Smooth muscle cell (in vitro differentiated cells): ENCODE measurements at regions not wholly inside any gene's neighbourhood (a gene's known extent, or its start where the extent isn't known, plus 50 kb on each side); places are given as distances from the start of the nearest gene placed in this dataset.

Source experiments
- DNase-seq: peaks from one replicate; lab custom pipeline; 2025; ENCODE audit not compliant: unreplicated experiment; lab: John Stamatoyannopoulos, UW
- H2AFZ ChIP-seq: fragments of 200-600 bp; sonication (generic); 2 replicates; pipeline ENCODE4 v1.6.0; 2016; ENCODE audit warnings: antibody characterized with exemption, low read depth, mild to moderate bottlenecking
- H3F3A ChIP-seq: fragments of 200-600 bp; sonication (generic); 2 replicates; pipeline ENCODE4 v1.6.0; 2017; ENCODE audit warnings: antibody characterized with exemption, low read depth
- H3K27ac ChIP-seq: fragments of 200-600 bp; sonication (generic); 2 replicates; pipeline ENCODE4 v1.5.1; 2016; ENCODE audit warnings: low read depth, mild to moderate bottlenecking
- H3K27me3 ChIP-seq: fragments of 200-600 bp; sonication (generic); 2 replicates; pipeline ENCODE4 v1.6.1; 2016; ENCODE audit warnings: low read depth, mild to moderate bottlenecking
- H3K36me3 ChIP-seq: fragments of 200-600 bp; sonication (generic); 2 replicates; pipeline ENCODE4 v1.5.1; 2016; ENCODE audit warnings: low read depth
- H3K4me1 ChIP-seq: fragments of 200-600 bp; sonication (generic); 2 replicates; pipeline ENCODE4 v1.5.1; 2016; ENCODE audit warnings: low read depth
- H3K4me2 ChIP-seq: fragments of 200-600 bp; sonication (generic); 2 replicates; pipeline ENCODE4 v1.6.0; 2016; ENCODE audit warnings: mild to moderate bottlenecking
- H3K4me3 ChIP-seq: fragments of 200-600 bp; sonication (generic); 2 replicates; pipeline ENCODE4 v1.5.1; 2016; ENCODE audit warnings: mild to moderate bottlenecking
- H3K79me2 ChIP-seq: fragments of 200-600 bp; sonication (generic); 2 replicates; pipeline ENCODE4 v1.6.0; 2016; ENCODE audit warnings: low read depth, mild to moderate bottlenecking
- H3K9ac ChIP-seq: fragments of 200-600 bp; sonication (generic); 2 replicates; pipeline ENCODE4 v1.6.0; 2016; ENCODE audit warnings: low read depth
- H3K9me3 ChIP-seq: fragments of 200-600 bp; sonication (generic); replicated peaks from 2 replicates; pipeline ENCODE4 v1.5.1; 2016; ENCODE audit warnings: low read depth
- H4K20me1 ChIP-seq: fragments of 200-600 bp; sonication (generic); 2 replicates; pipeline ENCODE4 v1.6.0; 2016; ENCODE audit warnings: low read depth
- WGBS: methylation state at CpG from one replicate; pipeline ENCODE4 v1.1.7; 2016; ENCODE audit warnings: low lambda C conversion rate; 5-methylcytosine and 5-hydroxymethylcytosine counted together
- TF ChIP-seq, protein P1 (sequence below): fragments of 200-600 bp; sonication (generic); IDR thresholded peaks from 2 replicates; pipeline ENCODE4 v1.5.1; 2017; ENCODE audit warnings: borderline replicate concordance, mild to moderate bottlenecking, antibody characterized with exemption; ENCODE audit not compliant: insufficient read depth, poor library complexity, severe bottlenecking

DNA sequence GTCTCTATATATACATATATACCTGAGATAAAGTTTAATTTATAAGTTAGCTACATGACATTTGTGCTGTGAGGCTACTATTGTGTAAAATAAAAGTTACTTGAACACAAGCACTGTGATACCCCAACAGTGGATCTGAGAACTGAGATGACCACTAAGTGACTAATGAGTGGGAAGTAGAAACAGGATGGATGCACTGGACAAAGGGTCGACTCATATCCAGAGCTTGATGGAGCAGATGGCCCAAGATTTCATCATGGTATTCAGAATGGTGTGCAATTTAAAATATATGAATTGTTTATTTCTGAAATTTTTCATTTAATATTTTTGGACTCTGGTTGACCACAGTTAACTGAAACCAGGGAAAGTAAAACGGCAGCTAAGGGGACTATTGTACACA, 908.6 kb upstream of the MDGA2 start:
- Histone ChIP-seq H4K20me1 (no peaks in the 10 kb centered on the region), H3K4me3 (no peak overlapping the region), H3K36me3 (no peaks in the 10 kb centered on the region), H2AFZ (no peak overlapping the region), H3K9ac (no peak overlapping the region), H3K4me1 (peaks cover 6% of the 10 kb centered on the region), H3K27ac (no peak overlapping the region), H3K9me3 (no peaks in the 10 kb centered on the region), H3K79me2 (no peaks in the 10 kb centered on the region), H3F3A (no peaks in the 10 kb centered on the region), H3K27me3 (no peaks in the 10 kb centered on the region), H3K4me2 (no peak overlapping the region)
- DNase-seq: no peak
- 61% methylated on average over 2 of the region's 2 CpGs for WGBS
- TF ChIP-seq, protein P1, sequence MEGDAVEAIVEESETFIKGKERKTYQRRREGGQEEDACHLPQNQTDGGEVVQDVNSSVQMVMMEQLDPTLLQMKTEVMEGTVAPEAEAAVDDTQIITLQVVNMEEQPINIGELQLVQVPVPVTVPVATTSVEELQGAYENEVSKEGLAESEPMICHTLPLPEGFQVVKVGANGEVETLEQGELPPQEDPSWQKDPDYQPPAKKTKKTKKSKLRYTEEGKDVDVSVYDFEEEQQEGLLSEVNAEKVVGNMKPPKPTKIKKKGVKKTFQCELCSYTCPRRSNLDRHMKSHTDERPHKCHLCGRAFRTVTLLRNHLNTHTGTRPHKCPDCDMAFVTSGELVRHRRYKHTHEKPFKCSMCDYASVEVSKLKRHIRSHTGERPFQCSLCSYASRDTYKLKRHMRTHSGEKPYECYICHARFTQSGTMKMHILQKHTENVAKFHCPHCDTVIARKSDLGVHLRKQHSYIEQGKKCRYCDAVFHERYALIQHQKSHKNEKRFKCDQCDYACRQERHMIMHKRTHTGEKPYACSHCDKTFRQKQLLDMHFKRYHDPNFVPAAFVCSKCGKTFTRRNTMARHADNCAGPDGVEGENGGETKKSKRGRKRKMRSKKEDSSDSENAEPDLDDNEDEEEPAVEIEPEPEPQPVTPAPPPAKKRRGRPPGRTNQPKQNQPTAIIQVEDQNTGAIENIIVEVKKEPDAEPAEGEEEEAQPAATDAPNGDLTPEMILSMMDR: no peak

DNA sequence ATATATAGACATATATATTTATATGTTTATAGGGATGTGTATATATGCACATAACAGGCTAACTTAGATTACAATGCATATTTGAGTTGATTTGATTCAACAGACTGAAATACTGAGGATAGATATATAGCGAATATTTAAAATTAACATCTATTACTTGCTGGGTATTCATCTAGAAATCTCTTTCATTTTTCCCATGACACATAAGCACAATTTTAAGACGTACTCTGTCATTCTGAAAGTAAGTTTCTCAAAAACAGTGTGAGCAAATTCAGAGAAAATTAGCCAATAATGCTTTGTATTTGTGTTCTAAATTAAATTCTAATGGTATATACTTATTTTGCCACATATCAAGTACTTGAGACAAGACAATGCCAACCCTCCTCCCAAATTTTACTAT, 907.5 kb upstream of the MDGA2 start:
- Histone ChIP-seq H3F3A (no peaks in the 10 kb centered on the region), H3K27ac (no peak overlapping the region), H3K27me3 (no peaks in the 10 kb centered on the region), H3K9ac (no peak overlapping the region), H2AFZ (no peak overlapping the region), H3K36me3 (no peaks in the 10 kb centered on the region), H3K4me2 (no peak overlapping the region), H3K9me3 (no peaks in the 10 kb centered on the region), H4K20me1 (no peaks in the 10 kb centered on the region), H3K4me3 (no peak overlapping the region), H3K4me1 (peaks cover 6% of the 10 kb centered on the region), H3K79me2 (no peaks in the 10 kb centered on the region)
- WGBS: 94% methylated on average over 2 of the region's 2 CpGs
- TF ChIP-seq, protein P1: no peak
- no peak for DNase-seq

DNA sequence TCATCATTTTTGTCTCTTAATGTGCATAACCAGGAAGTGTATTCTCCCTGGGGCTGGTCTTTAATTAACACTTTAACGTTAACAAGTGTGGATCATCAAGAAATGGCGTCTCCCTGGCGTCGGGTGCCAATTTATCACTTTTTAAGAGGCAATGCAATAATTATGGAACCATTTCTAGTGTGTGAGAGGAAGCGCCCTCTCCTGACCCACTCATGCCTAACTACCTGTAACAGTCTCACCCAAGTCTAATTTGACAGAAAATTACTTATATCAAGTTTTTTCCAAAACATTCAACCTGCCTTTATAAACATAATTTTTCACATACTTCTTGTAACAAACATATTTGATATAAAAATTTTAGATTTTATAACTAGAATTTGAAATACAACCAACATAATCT, 905.3 kb upstream of the MDGA2 start:
- Histone ChIP-seq H3K4me3 (no peak overlapping the region), H3K4me1 (peaks cover 2% of the 10 kb centered on the region), H4K20me1 (no peaks in the 10 kb centered on the region), H3K4me2 (no peak overlapping the region), H3F3A (no peaks in the 10 kb centered on the region), H3K36me3 (no peaks in the 10 kb centered on the region), H3K9ac (no peak overlapping the region), H3K27me3 (no peaks in the 10 kb centered on the region), H2AFZ (no peak overlapping the region), H3K79me2 (no peaks in the 10 kb centered on the region), H3K9me3 (no peaks in the 10 kb centered on the region), H3K27ac (no peak overlapping the region)
- WGBS: 86% methylated on average over 5 of the region's 5 CpGs
- no peak for DNase-seq
- TF ChIP-seq, protein P1: no peak

DNA sequence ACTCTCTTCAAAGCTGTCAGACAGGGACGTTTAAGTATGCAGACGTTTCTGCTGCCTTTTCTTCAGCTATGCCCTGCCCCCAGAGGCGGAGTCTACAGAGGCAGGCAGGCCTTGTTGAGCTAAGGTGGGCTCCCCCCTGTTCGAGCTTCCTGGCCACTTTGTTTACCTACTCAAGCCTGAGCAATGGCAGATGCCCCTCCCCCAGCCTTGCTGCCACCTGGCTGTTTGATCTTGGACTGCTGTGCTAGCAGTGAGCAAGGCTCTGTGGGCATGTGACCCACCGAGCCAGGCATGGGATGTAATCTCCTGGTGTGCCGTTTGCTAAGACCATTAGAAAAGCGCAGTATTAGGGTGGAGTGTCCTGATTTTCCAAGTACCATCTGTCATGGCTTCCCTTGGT, 900.4 kb upstream of the MDGA2 start:
- H3K79me2 ChIP-seq: no peaks in the 10 kb centered on the region
- H3K4me3 ChIP-seq: no peak overlapping the region
- no peaks in the 10 kb centered on the region for H3K36me3 ChIP-seq
- H3K9ac ChIP-seq: no peak overlapping the region
- H3K27me3 ChIP-seq: no peaks in the 10 kb centered on the region
- no peaks in the 10 kb centered on the region for H3K4me1 ChIP-seq
- no peak overlapping the region for H3K27ac ChIP-seq
- no peak overlapping the region for H3K4me2 ChIP-seq
- TF ChIP-seq, protein P1: no peak
- no peaks in the 10 kb centered on the region for H4K20me1 ChIP-seq
- H3K9me3 ChIP-seq: no peaks in the 10 kb centered on the region
- DNase-seq: no peak
- no peaks in the 10 kb centered on the region for H3F3A ChIP-seq
- WGBS: 87% methylated on average over 7 of the region's 7 CpGs
- no peak overlapping the region for H2AFZ ChIP-seq
